BLaER1 (cell line): ENCODE measurements at regions not wholly inside any gene's neighbourhood (a gene's known extent, or its start where the extent isn't known, plus 50 kb on each side); places are given as distances from the start of the nearest gene placed in this dataset.

Experiments
- H3K27ac ChIP-seq: shearing (Covaris generic); formaldehyde crosslinking; 2 replicates; pipeline ENCODE4 v1.8.1; 2022
- H3K27me3 ChIP-seq: shearing (Covaris generic); formaldehyde crosslinking; 2 replicates; pipeline ENCODE4 v1.8.1; 2022
- H3K36me3 ChIP-seq: shearing (Covaris generic); formaldehyde crosslinking; 2 replicates; pipeline ENCODE4 v1.8.1; 2022
- H3K4me1 ChIP-seq: shearing (Covaris generic); formaldehyde crosslinking; 2 replicates; pipeline ENCODE4 v1.8.1; 2022
- H3K4me2 ChIP-seq: shearing (Covaris generic); formaldehyde crosslinking; 2 replicates; pipeline ENCODE4 v1.8.1; 2022
- H3K4me3 ChIP-seq: shearing (Covaris generic); formaldehyde crosslinking; 2 replicates; pipeline ENCODE4 v1.8.1; 2022
- H3K9ac ChIP-seq: shearing (Covaris generic); formaldehyde crosslinking; 2 replicates; pipeline ENCODE4 v1.8.1; 2022
- H3K9me3 ChIP-seq: shearing (Covaris generic); formaldehyde crosslinking; 2 replicates; pipeline ENCODE4 v1.8.1; 2022
- H4K20me1 ChIP-seq: shearing (Covaris generic); formaldehyde crosslinking; 2 replicates; pipeline ENCODE4 v1.8.1; 2022
- Cebpa-rat ChIP-seq: shearing (Covaris generic); IDR thresholded peaks from 2 replicates; pipeline ENCODE4 v1.8.1; 2022

GRCh38 chr9:93861736-93862358 is 93.3 kb downstream of the BARX1 start:
- no peak for TF ChIP-seq Cebpa-rat
- no peaks in the 10 kb centered on the region for H3K27me3 ChIP-seq
- no peak overlapping the region for H3K4me3 ChIP-seq
- H3K36me3 ChIP-seq, result no peaks in the 10 kb centered on the region
- no peaks in the 10 kb centered on the region for H3K9me3 ChIP-seq
- H3K27ac ChIP-seq, result no peak overlapping the region
- no peak overlapping the region for H3K9ac ChIP-seq
- H4K20me1 ChIP-seq, result no peaks in the 10 kb centered on the region
- no peak overlapping the region for H3K4me2 ChIP-seq
- H3K4me1 ChIP-seq, result no peaks in the 10 kb centered on the region

GRCh38 chr9:93860694-93861658 is 94.2 kb downstream of the BARX1 start:
- no peaks in the 10 kb centered on the region for H3K4me1 ChIP-seq
- no peaks in the 10 kb centered on the region for H3K9me3 ChIP-seq
- H3K9ac ChIP-seq, result no peak overlapping the region
- H3K36me3 ChIP-seq, result no peaks in the 10 kb centered on the region
- no peak for TF ChIP-seq Cebpa-rat
- H3K4me3 ChIP-seq, result no peak overlapping the region
- no peaks in the 10 kb centered on the region for H3K27me3 ChIP-seq
- H3K4me2 ChIP-seq, result no peak overlapping the region
- no peak overlapping the region for H3K27ac ChIP-seq
- H4K20me1 ChIP-seq, result no peaks in the 10 kb centered on the region

- Histone ChIP-seq H3K36me3 (no peaks in the 10 kb centered on the region), H3K27ac (no peak overlapping the region), H3K4me2 (no peak overlapping the region), H4K20me1 (no peaks in the 10 kb centered on the region), H3K4me1 (no peaks in the 10 kb centered on the region), H3K9me3 (no peaks in the 10 kb centered on the region), H3K9ac (no peak overlapping the region), H3K4me3 (no peak overlapping the region), H3K27me3 (no peaks in the 10 kb centered on the region)
- TF ChIP-seq Cebpa-rat, result no peak
Measured at GRCh38 chr9:93859431-93860215, 95.5 kb downstream of the BARX1 start.

GRCh38 chr9:93857528-93857927 is 97.6 kb downstream of the BARX1 start:
- Histone ChIP-seq H4K20me1 (no peaks in the 10 kb centered on the region), H3K4me1 (no peaks in the 10 kb centered on the region), H3K9ac (no peak overlapping the region), H3K4me3 (no peak overlapping the region), H3K27ac (no peak overlapping the region), H3K9me3 (no peaks in the 10 kb centered on the region), H3K36me3 (no peaks in the 10 kb centered on the region), H3K27me3 (no peaks in the 10 kb centered on the region), H3K4me2 (no peak overlapping the region)
- TF ChIP-seq Cebpa-rat, result no peak

GRCh38 chr9:93852728-93853127 is 102.4 kb downstream of the BARX1 start:
- Histone ChIP-seq H3K9me3 (peaks cover 5% of the 10 kb centered on the region; the same call in 1 of the 2 replicates), H3K4me1 (no peaks in the 10 kb centered on the region), H3K4me3 (no peak overlapping the region), H4K20me1 (no peaks in the 10 kb centered on the region), H3K9ac (no peak overlapping the region), H3K4me2 (no peak overlapping the region), H3K36me3 (no peaks in the 10 kb centered on the region), H3K27ac (no peak overlapping the region), H3K27me3 (no peaks in the 10 kb centered on the region)
- TF ChIP-seq Cebpa-rat, result no peak

GRCh38 chr9:93846349-93846748 is 108.8 kb downstream of the BARX1 start:
- Histone ChIP-seq H3K9ac (no peak overlapping the region), H3K27me3 (no peaks in the 10 kb centered on the region), H4K20me1 (no peaks in the 10 kb centered on the region), H3K36me3 (no peaks in the 10 kb centered on the region), H3K4me3 (no peak overlapping the region), H3K9me3 (peaks cover 14% of the 10 kb centered on the region; the same call in 1 of the 2 replicates), H3K4me2 (no peak overlapping the region), H3K27ac (no peak overlapping the region), H3K4me1 (peaks cover 6% of the 10 kb centered on the region; the same call in 1 of the 2 replicates)
- no peak for TF ChIP-seq Cebpa-rat

- Histone ChIP-seq H3K9me3 (0 out of 2 replicates have a peak, but pooled peaks cover 9% of the 10 kb centered on the region), H3K4me3 (no peak overlapping the region), H3K27me3 (no peaks in the 10 kb centered on the region), H3K4me2 (no peak overlapping the region), H3K4me1 (peaks cover 6% of the 10 kb centered on the region; the same call in 1 of the 2 replicates), H3K36me3 (no peaks in the 10 kb centered on the region), H3K27ac (no peak overlapping the region), H4K20me1 (no peaks in the 10 kb centered on the region), H3K9ac (no peak overlapping the region)
- TF ChIP-seq Cebpa-rat, result no peak
Measured at GRCh38 chr9:93843396-93843795, 111.8 kb downstream of the BARX1 start.

- Histone ChIP-seq H3K4me1 (no peaks in the 10 kb centered on the region), H3K9ac (no peak overlapping the region), H3K4me2 (no peak overlapping the region), H3K9me3 (peaks cover 5% of the 10 kb centered on the region; the same call in 1 of the 2 replicates), H3K4me3 (no peak overlapping the region), H4K20me1 (no peaks in the 10 kb centered on the region), H3K36me3 (no peaks in the 10 kb centered on the region), H3K27me3 (no peaks in the 10 kb centered on the region), H3K27ac (no peak overlapping the region)
- no peak for TF ChIP-seq Cebpa-rat
Measured at GRCh38 chr9:93830606-93831005, 124.5 kb downstream of the BARX1 start.

GRCh38 chr9:93830012-93830596 is 125.1 kb downstream of the BARX1 start:
- H3K27me3 ChIP-seq, result no peaks in the 10 kb centered on the region
- H3K4me2 ChIP-seq, result no peak overlapping the region
- H3K36me3 ChIP-seq, result no peaks in the 10 kb centered on the region
- H3K9me3 ChIP-seq, result peaks cover 5% of the 10 kb centered on the region; the same call in 1 of the 2 replicates
- H3K9ac ChIP-seq, result no peak overlapping the region
- no peak overlapping the region for H3K27ac ChIP-seq
- no peak for TF ChIP-seq Cebpa-rat
- no peaks in the 10 kb centered on the region for H3K4me1 ChIP-seq
- no peaks in the 10 kb centered on the region for H4K20me1 ChIP-seq
- no peak overlapping the region for H3K4me3 ChIP-seq
